K562 (cell line): ENCODE measurements at regions not wholly inside any gene's neighbourhood (a gene's known extent, or its start where the extent isn't known, plus 50 kb on each side); places are given as distances from the start of the nearest gene placed in this dataset.

Source experiments
- ATAC-seq: fragments of 200-7000 bp; cut with Tn5 transposase; 3 replicates; pipeline ENCODE4 v1.9.1; 2020; ENCODE audit warnings: moderate library complexity
- BruUV-seq: library from RNA; stranded (reverse); fragments of 400-500 nt; replicated peaks from 2 replicates; lab custom pipeline; 2021; lab: Mats Ljungman, UMichigan
- CTCF ChIA-PET: fragments of 300-600 bp; formaldehyde crosslinking; extraction: SDS; loops from one replicate; lab custom pipeline; 2021; ENCODE audit warnings: low intra/inter-chr PET ratio; lab: Yijun Ruan, JAX
- POLR2A ChIA-PET: fragments of 300-600, 350-650 bp; sonication (Branson Sonifier 250); formaldehyde crosslinking; extraction: SDS; loops from one replicate; lab custom pipeline; 2021; ENCODE audit warnings: antibody characterized with exemption, inconsistent platforms; lab: Yijun Ruan, JAX
- DNase-seq, 4 experiments: peaks; one replicate each; pipeline versions ENCODE4 v3.0.0 to v3.0.0-alpha.2; 2011 to 2018; ENCODE audit warnings: low spot score in 3 of 4, mixed read lengths in 3 of 4; ENCODE audit errors: extremely low read depth in 1 of 4
- FAIRE-seq: peaks from 2 replicates; lab custom pipeline; 2011; peaks lifted over from hg19 to GRCh38; lab: Jason Lieb, UNC
- H2AFZ ChIP-seq: 2 replicates; pipeline ENCODE4 v1.6.0; 2011; ENCODE audit warnings: low read depth, low read length, control low read depth, inconsistent platforms
- H3K27ac ChIP-seq: fragments of 200-600 bp; 3 replicates; pipeline ENCODE4 v1.8.0; 2011; ENCODE audit warnings: low read depth, mild to moderate bottlenecking, control low read depth, inconsistent platforms, low read length, moderate library complexity, mixed read lengths; ENCODE audit errors: extremely low read depth
- H3K27me3 ChIP-seq, 2 experiments: fragments of 300-600 bp in 1 of 2; 2 replicates in 1 of 2; 3 replicates in 1 of 2; pipeline versions ENCODE4 v1.6.0 to v1.8.0; 2011; ENCODE audit warnings: inconsistent platforms in 2 of 2, low read length in 2 of 2, mild to moderate bottlenecking in 1 of 2, mixed read lengths in 1 of 2, moderate library complexity in 1 of 2; ENCODE audit not compliant: control insufficient read depth in 2 of 2, insufficient read depth in 2 of 2
- H3K36me3 ChIP-seq: fragments of 300-600 bp; 3 replicates; pipeline ENCODE4 v1.8.0; 2011; ENCODE audit warnings: mild to moderate bottlenecking, low read length, inconsistent platforms; ENCODE audit not compliant: control insufficient read depth, insufficient read depth
- H3K4me1 ChIP-seq, 2 experiments: fragments of 200-600 bp in 1 of 2; replicated peaks in 1 of 2; 2 replicates in 1 of 2; 3 replicates in 1 of 2; pipeline versions ENCODE4 v1.5.1 to v1.8.0; 2011; ENCODE audit warnings: inconsistent platforms in 2 of 2, low read length in 2 of 2, mild to moderate bottlenecking in 1 of 2, mixed read lengths in 1 of 2, moderate library complexity in 1 of 2; ENCODE audit not compliant: control insufficient read depth in 2 of 2, insufficient read depth in 2 of 2
- H3K4me2 ChIP-seq: 2 replicates; pipeline ENCODE4 v1.6.1; 2011; ENCODE audit warnings: low read length, control low read depth, inconsistent platforms, mixed read lengths; ENCODE audit not compliant: insufficient read depth
- H3K4me3 ChIP-seq: fragments of 200-600 bp; sonication (generic), shearing (Covaris generic); 2 replicates; pipeline ENCODE4 v1.5.1; 2016; ENCODE audit warnings: control low read depth, inconsistent platforms
- H3K79me2 ChIP-seq: fragments of 200-600 bp; 3 replicates; pipeline ENCODE4 v1.8.0; 2011; ENCODE audit warnings: low read length, inconsistent platforms; ENCODE audit not compliant: control insufficient read depth, insufficient read depth
- H3K9ac ChIP-seq, 2 experiments: 2 replicates each; pipeline versions ENCODE4 v1.6.0 to v1.6.1; 2011; ENCODE audit warnings: low read depth in 2 of 2, low read length in 2 of 2, control low read depth in 1 of 2, inconsistent platforms in 1 of 2, mild to moderate bottlenecking in 1 of 2, mixed read lengths in 1 of 2; ENCODE audit not compliant: insufficient read depth in 1 of 2
- H3K9me1 ChIP-seq: one replicate; pipeline ENCODE4 v1.6.0; 2011; ENCODE audit warnings: inconsistent platforms, mild to moderate bottlenecking, low read length, moderate library complexity; ENCODE audit not compliant: control insufficient read depth, insufficient read depth
- H3K9me3 ChIP-seq: replicated peaks from 2 replicates; pipeline ENCODE4 v1.5.1; 2011; ENCODE audit warnings: low read depth, low read length, inconsistent platforms; ENCODE audit not compliant: control insufficient read depth, insufficient read depth
- H4K20me1 ChIP-seq: replicated peaks from 2 replicates; pipeline ENCODE4 v1.6.1; 2011; ENCODE audit warnings: low read length, inconsistent platforms, mixed read lengths; ENCODE audit not compliant: control insufficient read depth, insufficient read depth
- BRF1 ChIP-seq: IDR thresholded peaks from 3 replicates; pipeline ENCODE4 v1.6.1; 2011; ENCODE audit warnings: borderline replicate concordance, mild to moderate bottlenecking; ENCODE audit not compliant: insufficient read length; ENCODE audit errors: extremely low read depth
- EGR1 ChIP-seq: fragments of 450-650 bp; conservative IDR thresholded peaks from 2 replicates; pipeline ENCODE4 v1.6.1; 2017; ENCODE audit warnings: mild to moderate bottlenecking
- HDGF ChIP-seq: fragments of 450-650 bp; IDR thresholded peaks from 2 replicates; pipeline ENCODE4 v1.6.1; 2016
- HEY1 ChIP-seq: fragments of 250-450 bp; sonication (Bioruptor Pico); IDR thresholded peaks from 2 replicates; pipeline ENCODE4 v1.5.0; 2020; ENCODE audit warnings: mild to moderate bottlenecking, moderate library complexity, borderline replicate concordance
- HOMEZ ChIP-seq: fragments of 250-450 bp; sonication (Bioruptor Pico); IDR thresholded peaks from 2 replicates; pipeline ENCODE4 v1.4.0; 2020; ENCODE audit warnings: mild to moderate bottlenecking, moderate library complexity
- ID3 ChIP-seq, 2 experiments: fragments of 250-450 bp in 1 of 2; fragments of 450-650 bp in 1 of 2; sonication (Bioruptor Pico) in 1 of 2; IDR thresholded peaks; 2 replicates each; pipeline versions ENCODE4 v1.6.1 to v1.8.0; 2016 to 2021; ENCODE audit warnings: mild to moderate bottlenecking in 2 of 2, moderate library complexity in 2 of 2, missing compliant biosample characterization in 1 of 2, missing genetic modification characterization in 1 of 2
- ILF3 ChIP-seq: fragments of 450-650 bp; IDR thresholded peaks from 2 replicates; pipeline ENCODE4 v1.6.1; 2018; ENCODE audit warnings: antibody characterized with exemption, mild to moderate bottlenecking, moderate library complexity, borderline replicate concordance
- MCM2 ChIP-seq: fragments of 450-650 bp; IDR thresholded peaks from 2 replicates; pipeline ENCODE4 v1.6.1; 2017; ENCODE audit warnings: low read depth, mild to moderate bottlenecking
- NCOA6 ChIP-seq: fragments of 450-650 bp; IDR thresholded peaks from 2 replicates; pipeline ENCODE4 v1.6.1; 2017; ENCODE audit warnings: mild to moderate bottlenecking
- NFATC3 ChIP-seq: fragments of 450-650 bp; IDR thresholded peaks from 2 replicates; pipeline ENCODE4 v1.6.1; 2017; ENCODE audit warnings: mild to moderate bottlenecking
- NR2F6 ChIP-seq: fragments of 450-650 bp; formaldehyde crosslinking; IDR thresholded peaks from 2 replicates; pipeline ENCODE4 v1.4.0; 2020; ENCODE audit warnings: mild to moderate bottlenecking
- PHB ChIP-seq: fragments of 250-450 bp; sonication (Bioruptor Pico); IDR thresholded peaks from 2 replicates; pipeline ENCODE4 v1.5.0; 2021
- SAP30 ChIP-seq: fragments of 200-600 bp; sonication (generic); IDR thresholded peaks from 2 replicates; pipeline ENCODE4 v1.6.1; 2012; ENCODE audit warnings: borderline replicate concordance, low read depth, mild to moderate bottlenecking, moderate library complexity, low read length, control low read depth, inconsistent platforms; ENCODE audit not compliant: insufficient read depth, poor library complexity, severe bottlenecking
- SMARCE1 ChIP-seq: fragments of 450-650 bp; IDR thresholded peaks from 2 replicates; pipeline ENCODE4 v1.7.1; 2016; ENCODE audit warnings: mild to moderate bottlenecking
- SRSF1 ChIP-seq: fragments of 200-400 bp; formaldehyde crosslinking; IDR thresholded peaks from 2 replicates; pipeline ENCODE4 v1.6.1; 2017; ENCODE audit warnings: mild to moderate bottlenecking, low read depth, low read length, moderate library complexity
- TAF15 ChIP-seq: fragments of 200-400 bp; formaldehyde crosslinking; IDR thresholded peaks from 2 replicates; pipeline ENCODE4 v1.6.1; 2017; ENCODE audit warnings: mild to moderate bottlenecking, low read depth, low read length, moderate library complexity
- TAF9B ChIP-seq: fragments of 450-650 bp; IDR thresholded peaks from 2 replicates; pipeline ENCODE4 v1.6.1; 2018; ENCODE audit warnings: mild to moderate bottlenecking; ENCODE audit not compliant: partially characterized antibody
- THRB ChIP-seq: fragments of 450-650 bp; formaldehyde crosslinking; conservative IDR thresholded peaks from 2 replicates; pipeline ENCODE4 v1.4.0; 2022; ENCODE audit warnings: mild to moderate bottlenecking, missing genetic modification characterization
- ZNF655 ChIP-seq: fragments of 250-450 bp; sonication (Bioruptor Pico); IDR thresholded peaks from 2 replicates; pipeline ENCODE4 v1.5.0; 2021
- ZNF830 ChIP-seq: fragments of 250-450 bp; sonication (Bioruptor Pico); IDR thresholded peaks from 2 replicates; pipeline ENCODE4 v1.5.0; 2021; ENCODE audit warnings: mild to moderate bottlenecking
- WGBS: fragments of 100-300 bp; shearing (Covaris generic); methylation state at CpG from one replicate; pipeline ENCODE4 v1.1.6; 2016; ENCODE audit warnings: low coverage, mixed read lengths; ENCODE audit not compliant: insufficient coverage; ENCODE audit errors: missing lambda C conversion rate; 5-methylcytosine and 5-hydroxymethylcytosine counted together
- in situ Hi-C: fragments of 300-500 bp; cut with MboI; formaldehyde crosslinking; loops from 4 replicates; pipeline ENCODE4 v1.15.0; 2018; ENCODE audit warnings: inconsistent platforms, mixed read lengths
- intact Hi-C: fragments of 100-400 bp; cut with micrococcal nuclease; formaldehyde crosslinking; loops from 2 replicates; pipeline ENCODE4 v1.14.2; 2022

GRCh38 chr15:25515633-25516032, 76.8 kb upstream of the UBE3A start:
- in situ Hi-C loops = loop anchor here (25.0 kb wide), 1 partner anchor 1347 kb away; the partner anchor contains the start of gene GABRA5
- no peak overlapping the region for H2AFZ ChIP-seq
- no peaks in the 10 kb centered on the region for H3K79me2 ChIP-seq
- no peak for DNase-seq
- TF ChIP-seq THRB (CRISPR knock-in tag) = no peak
- TF ChIP-seq MCM2 = no peak
- TF ChIP-seq HEY1 = no peak
- no peak for TF ChIP-seq SRSF1
- TF ChIP-seq EGR1 = no peak
- no peak for TF ChIP-seq HOMEZ (CRISPR knock-in tag)
- TF ChIP-seq ILF3 = no peak
- TF ChIP-seq PHB (CRISPR knock-in tag) = no peak
- no peak for TF ChIP-seq HDGF
- TF ChIP-seq NR2F6 (CRISPR knock-in tag) = no peak
- no peak for TF ChIP-seq TAF15
- no peak for TF ChIP-seq BRF1
- TF ChIP-seq SAP30 = no peak
- no peak for TF ChIP-seq ZNF830 (CRISPR knock-in tag)
- no peak for TF ChIP-seq ZNF655 (CRISPR knock-in tag)
- TF ChIP-seq TAF9B = no peak
- TF ChIP-seq NCOA6 = no peak
- TF ChIP-seq SMARCE1 = no peak
- TF ChIP-seq NFATC3 = no peak
- no peak for TF ChIP-seq ID3 (CRISPR knock-in tag; IDR thresholded peaks at IDR 0.05)
- TF ChIP-seq ID3 (tag; IDR thresholded peaks at IDR 0.05) = no peak
- H3K4me3 ChIP-seq = no peak overlapping the region
- H3K36me3 ChIP-seq = no peaks in the 10 kb centered on the region
- CTCF ChIA-PET = no interaction called here
- POLR2A ChIA-PET = no interaction called here
- H4K20me1 ChIP-seq = no peaks in the 10 kb centered on the region
- H3K9me1 ChIP-seq = no peaks in the 10 kb centered on the region
- H3K27me3 ChIP-seq = no peaks in the 10 kb centered on the region
- no peak for ATAC-seq
- no peak overlapping the region for H3K27ac ChIP-seq
- FAIRE-seq = no peak
- intact Hi-C loops = no loop called here
- H3K9me3 ChIP-seq = no peaks in the 10 kb centered on the region
- no peaks in the 10 kb centered on the region for H3K4me1 ChIP-seq
- 2% methylated on average over 6 of the region's 6 CpGs for WGBS
- BruUV-seq = no TSS peak
- H3K4me2 ChIP-seq = no peak overlapping the region
- H3K9ac ChIP-seq = no peak overlapping the region
